HepG2 (cell line): ENCODE measurements at regions not wholly inside any gene's neighbourhood (a gene's known extent, or its start where the extent isn't known, plus 50 kb on each side); places are given as distances from the start of the nearest gene placed in this dataset.

Experiments used
- ATAC-seq: fragments of 200-7000 bp; cut with Tn5 transposase; 3 replicates; pipeline ENCODE4 v1.9.1; 2020; ENCODE audit warnings: mild to moderate bottlenecking, moderate library complexity
- BruUV-seq: library from RNA; stranded (reverse); fragments of 400-500 nt; replicated peaks from 2 replicates; lab custom pipeline; 2021; lab: Mats Ljungman, UMichigan
- CTCF ChIA-PET: fragments of 300-600 bp; formaldehyde crosslinking; extraction: SDS; loops from one replicate; lab custom pipeline; 2021; ENCODE audit warnings: low total read pairs, inconsistent platforms, low intra/inter-chr PET ratio; lab: Yijun Ruan, JAX
- POLR2A ChIA-PET: fragments of 350-600 bp; sonication (Branson Sonifier 250); formaldehyde crosslinking; loops from one replicate; lab custom pipeline; 2020; ENCODE audit warnings: antibody characterized with exemption, inconsistent platforms; lab: Yijun Ruan, JAX
- DNase-seq: peaks from one replicate; pipeline ENCODE4 v3.0.0-alpha.2; 2015; ENCODE audit warnings: low spot score
- FAIRE-seq: peaks from 3 replicates; lab custom pipeline; 2011; peaks lifted over from hg19 to GRCh38; lab: Jason Lieb, UNC
- H2AFZ ChIP-seq: one replicate; pipeline ENCODE4 v1.6.1; 2011; ENCODE audit warnings: low read length, inconsistent platforms
- H3K27ac ChIP-seq: fragments of 300-600 bp; 3 replicates; pipeline ENCODE4 v1.8.0; 2011; ENCODE audit warnings: mixed run types, mild to moderate bottlenecking, mixed read lengths, low read length, inconsistent platforms; ENCODE audit not compliant: insufficient read depth; ENCODE audit errors: extremely low read length
- H3K27me3 ChIP-seq, 2 experiments: fragments of 200-600 bp in 1 of 2; 2 replicates in 1 of 2; 3 replicates in 1 of 2; pipeline versions ENCODE4 v1.6.0 to v1.8.0; 2011; ENCODE audit warnings: low read length in 2 of 2, mild to moderate bottlenecking in 2 of 2, moderate library complexity in 2 of 2, inconsistent platforms in 1 of 2; ENCODE audit not compliant: insufficient read depth in 2 of 2, control insufficient read depth in 1 of 2
- H3K36me3 ChIP-seq, 2 experiments: fragments of 200-600 bp in 1 of 2; replicated peaks in 1 of 2; 2 replicates in 1 of 2; 3 replicates in 1 of 2; pipeline versions ENCODE4 v1.5.1 to v1.8.0; 2011; ENCODE audit warnings: low read length in 2 of 2, inconsistent platforms in 1 of 2; ENCODE audit not compliant: insufficient read depth in 2 of 2, control insufficient read depth in 1 of 2
- H3K4me1 ChIP-seq: 2 replicates; pipeline ENCODE4 v1.5.1; 2012; ENCODE audit warnings: low read length, inconsistent platforms; ENCODE audit not compliant: insufficient read depth
- H3K4me2 ChIP-seq: 2 replicates; pipeline ENCODE4 v1.6.0; 2011; ENCODE audit warnings: low read depth, low read length, inconsistent platforms
- H3K4me3 ChIP-seq, 3 experiments: fragments of 200-600 bp in 1 of 3; sonication (generic), shearing (Covaris generic) in 1 of 3; replicated peaks in 1 of 3; 2 replicates each; pipeline ENCODE4 v1.5.1; 2011 to 2016; ENCODE audit warnings: low read length in 3 of 3, inconsistent platforms in 2 of 3, low read depth in 2 of 3, mild to moderate bottlenecking in 2 of 3, control low read depth in 1 of 3, mixed read lengths in 1 of 3; ENCODE audit not compliant: insufficient read depth in 1 of 3
- H3K79me2 ChIP-seq: one replicate; pipeline ENCODE4 v1.6.1; 2011; ENCODE audit warnings: low read length, inconsistent platforms; ENCODE audit not compliant: insufficient read depth
- H3K9ac ChIP-seq: 2 replicates; pipeline ENCODE4 v1.6.0; 2011; ENCODE audit warnings: mild to moderate bottlenecking, low read depth, low read length, inconsistent platforms; ENCODE audit not compliant: insufficient read depth
- H3K9me3 ChIP-seq: 2 replicates; pipeline ENCODE4 v1.5.1; 2012; ENCODE audit warnings: mild to moderate bottlenecking, low read length
- H4K20me1 ChIP-seq: 2 replicates; pipeline ENCODE4 v1.6.0; 2011; ENCODE audit warnings: inconsistent platforms, mild to moderate bottlenecking, low read length, moderate library complexity; ENCODE audit not compliant: insufficient read depth
- BHLHE40 ChIP-seq: IDR thresholded peaks from 2 replicates; pipeline ENCODE4 v1.6.1; 2011; ENCODE audit warnings: low read length, improper control_type of control experiment
- BRCA1 ChIP-seq: sonication (generic); formaldehyde crosslinking; IDR thresholded peaks from 2 replicates; pipeline ENCODE4 v1.4.0; 2020; ENCODE audit warnings: missing genetic modification reagents
- CAMTA2 ChIP-seq: sonication (generic); formaldehyde crosslinking; IDR thresholded peaks from 2 replicates; pipeline ENCODE4 v1.4.0; 2020; ENCODE audit warnings: mild to moderate bottlenecking, missing genetic modification reagents, borderline replicate concordance
- GABPA ChIP-seq, 2 experiments: IDR thresholded peaks; 2 replicates each; pipeline ENCODE4 v1.6.1; 2011 to 2016; ENCODE audit warnings: low read depth in 2 of 2, low read length in 1 of 2, missing biosample characterization in 1 of 2, missing genetic modification characterization in 1 of 2
- JUND ChIP-seq: sonication (generic); formaldehyde crosslinking; IDR thresholded peaks from 2 replicates; pipeline ENCODE4 v1.8.0; 2022; ENCODE audit warnings: mild to moderate bottlenecking, missing genetic modification reagents
- PHF20 ChIP-seq: sonication (generic); formaldehyde crosslinking; IDR thresholded peaks from 2 replicates; pipeline ENCODE4 v1.5.0; 2020; ENCODE audit warnings: mild to moderate bottlenecking, missing genetic modification reagents
- SALL1 ChIP-seq: sonication (generic); formaldehyde crosslinking; IDR thresholded peaks from 2 replicates; pipeline ENCODE4 v1.8.0; 2022; ENCODE audit warnings: mild to moderate bottlenecking, missing genetic modification reagents
- ZNF768 ChIP-seq: sonication (generic); formaldehyde crosslinking; IDR thresholded peaks from 2 replicates; pipeline ENCODE4 v1.4.0; 2020; ENCODE audit warnings: missing genetic modification reagents
- WGBS: methylation state at CpG from one replicate; pipeline ENCODE4 v1.1.6; 2017; ENCODE audit warnings: low lambda C conversion rate; 5-methylcytosine and 5-hydroxymethylcytosine counted together
- in situ Hi-C: cut with HindIII; loops from 2 replicates; pipeline ENCODE4 v1.10.0; 2017; ENCODE audit warnings: low pct_unique_long_range_greater_than_20kb; ENCODE audit not compliant: extremely low pct_ligation_motif_present
- intact Hi-C: fragments of 100-400 bp; cut with micrococcal nuclease; formaldehyde crosslinking; loops from one replicate; pipeline ENCODE4 v1.10.0; 2022; ENCODE audit not compliant: unreplicated experiment
- TF ChIP-seq, protein P1 (sequence below): sonication (generic); formaldehyde crosslinking; IDR thresholded peaks from 2 replicates; pipeline ENCODE4 v1.4.0; 2020; ENCODE audit warnings: mild to moderate bottlenecking, missing genetic modification reagents
- TF ChIP-seq, protein P2 (sequence below): sonication (generic); formaldehyde crosslinking; IDR thresholded peaks from 2 replicates; pipeline ENCODE4 v1.9.0; 2021; ENCODE audit warnings: missing genetic modification reagents, borderline replicate concordance

DNA sequence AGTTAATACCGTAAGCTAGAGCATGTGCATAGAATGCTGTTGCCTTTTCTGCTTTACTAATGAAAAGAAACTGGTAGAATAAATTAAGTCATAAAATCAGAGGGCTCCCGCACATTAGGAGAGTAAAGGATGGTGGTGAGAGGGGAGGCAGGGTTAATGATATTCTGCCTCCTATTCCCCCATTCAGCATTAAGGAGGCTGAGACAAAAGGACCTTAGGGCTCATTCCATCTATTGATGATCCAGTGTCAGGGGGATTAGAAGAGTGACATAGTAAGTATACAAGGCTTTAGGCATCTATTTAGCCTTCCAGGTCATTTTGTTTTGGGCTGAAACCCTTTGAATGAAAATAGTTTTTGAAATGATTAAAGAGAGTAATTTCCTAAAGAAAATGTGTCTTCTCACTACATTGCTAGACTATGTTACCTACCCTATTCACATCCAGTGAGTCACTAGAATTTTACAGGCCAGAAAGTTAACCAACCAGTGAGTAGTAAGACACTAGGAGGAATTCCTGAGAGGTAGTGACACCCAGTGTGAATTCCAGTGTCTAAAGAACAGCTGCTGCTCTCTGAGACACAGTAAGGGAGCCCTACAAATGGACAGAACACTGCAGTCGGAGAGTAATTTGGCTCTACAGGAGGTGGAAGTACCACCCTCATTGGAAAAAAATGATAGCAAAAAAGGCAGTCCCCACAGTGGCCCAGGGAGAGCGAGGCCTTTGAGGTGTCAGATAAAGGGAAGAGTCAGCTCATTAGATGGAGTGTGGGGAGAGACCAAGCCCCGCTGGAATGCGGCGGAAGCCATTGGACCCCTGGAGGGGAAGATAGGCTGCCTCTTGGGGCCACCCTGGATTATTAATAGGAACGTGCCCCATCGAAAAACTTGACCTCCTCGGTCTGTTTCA, 67.6 kb downstream of the TUSC7 start:
- ChIA-PET POLR2A (no interaction called here), CTCF (no interaction called here)
- WGBS: 27% methylated on average over 10 of the region's 10 CpGs

More for the DNA sequence above, 67.6 kb downstream of the TUSC7 start:
- intact Hi-C loops: no loop called here
- no peaks in the 10 kb centered on the region for H4K20me1 ChIP-seq
- DNase-seq (no peak), ATAC-seq (no peak), FAIRE-seq (no peak)
- in situ Hi-C loops: no loop called here
- H3K27ac ChIP-seq: no peak overlapping the region
- H3K4me1 ChIP-seq: no peaks in the 10 kb centered on the region
- H3K36me3 ChIP-seq: no peaks in the 10 kb centered on the region
- no peaks in the 10 kb centered on the region for H3K9me3 ChIP-seq
- TF ChIP-seq JUND (CRISPR knock-in tag): no peak
- no peak for TF ChIP-seq BRCA1 (CRISPR knock-in tag)
- TF ChIP-seq, protein P1, sequence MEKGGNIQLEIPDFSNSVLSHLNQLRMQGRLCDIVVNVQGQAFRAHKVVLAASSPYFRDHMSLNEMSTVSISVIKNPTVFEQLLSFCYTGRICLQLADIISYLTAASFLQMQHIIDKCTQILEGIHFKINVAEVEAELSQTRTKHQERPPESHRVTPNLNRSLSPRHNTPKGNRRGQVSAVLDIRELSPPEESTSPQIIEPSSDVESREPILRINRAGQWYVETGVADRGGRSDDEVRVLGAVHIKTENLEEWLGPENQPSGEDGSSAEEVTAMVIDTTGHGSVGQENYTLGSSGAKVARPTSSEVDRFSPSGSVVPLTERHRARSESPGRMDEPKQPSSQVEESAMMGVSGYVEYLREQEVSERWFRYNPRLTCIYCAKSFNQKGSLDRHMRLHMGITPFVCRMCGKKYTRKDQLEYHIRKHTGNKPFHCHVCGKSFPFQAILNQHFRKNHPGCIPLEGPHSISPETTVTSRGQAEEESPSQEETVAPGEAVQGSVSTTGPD (CRISPR knock-in tag): no peak
- no peak for TF ChIP-seq SALL1 (CRISPR knock-in tag)
- TF ChIP-seq GABPA (IDR thresholded peaks at IDR 0.05; ENCODE audit: low read depth, low read length): no peak
- TF ChIP-seq GABPA (CRISPR knock-in tag; IDR thresholded peaks at IDR 0.05; ENCODE audit: low read depth): no peak
- TF ChIP-seq ZNF768 (CRISPR knock-in tag): no peak
- TF ChIP-seq, protein P2, sequence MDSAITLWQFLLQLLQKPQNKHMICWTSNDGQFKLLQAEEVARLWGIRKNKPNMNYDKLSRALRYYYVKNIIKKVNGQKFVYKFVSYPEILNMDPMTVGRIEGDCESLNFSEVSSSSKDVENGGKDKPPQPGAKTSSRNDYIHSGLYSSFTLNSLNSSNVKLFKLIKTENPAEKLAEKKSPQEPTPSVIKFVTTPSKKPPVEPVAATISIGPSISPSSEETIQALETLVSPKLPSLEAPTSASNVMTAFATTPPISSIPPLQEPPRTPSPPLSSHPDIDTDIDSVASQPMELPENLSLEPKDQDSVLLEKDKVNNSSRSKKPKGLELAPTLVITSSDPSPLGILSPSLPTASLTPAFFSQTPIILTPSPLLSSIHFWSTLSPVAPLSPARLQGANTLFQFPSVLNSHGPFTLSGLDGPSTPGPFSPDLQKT: no peak
- TF ChIP-seq BHLHE40: no peak
- TF ChIP-seq CAMTA2 (CRISPR knock-in tag): no peak
- no peak for TF ChIP-seq PHF20
- H3K79me2 ChIP-seq: no peaks in the 10 kb centered on the region
- no peak overlapping the region for H3K9ac ChIP-seq
- H3K4me2 ChIP-seq: no peak overlapping the region
- BruUV-seq: no TSS peak
- H3K4me3 ChIP-seq: no peak overlapping the region
- H3K27me3 ChIP-seq: no peaks in the 10 kb centered on the region
- H2AFZ ChIP-seq: no peak overlapping the region
